ENCODE measurements at regions not wholly inside any gene's neighbourhood (a gene's known extent, or its start where the extent isn't known, plus 50 kb on each side); places are given as distances from the start of the nearest gene placed in this dataset.

- in situ Hi-C loops (cut with MboI; ENCODE audit: low sequenced_read_pairs in 4 of 4) = no loop called here
- intact Hi-C loops (cut with DNase I; ENCODE audit: low total_unique reads) = no loop called here
- DNase-seq (no peak), ATAC-seq (no peak)
- no peaks in the 10 kb centered on the region for H3K4me1 ChIP-seq
- H3K4me3 ChIP-seq = no peak overlapping the region
- no peaks in the 10 kb centered on the region for H3K9me3 ChIP-seq
- no peak for TF ChIP-seq POLR2A (IDR thresholded peaks at IDR 0.05)
- TF ChIP-seq, protein P1, sequence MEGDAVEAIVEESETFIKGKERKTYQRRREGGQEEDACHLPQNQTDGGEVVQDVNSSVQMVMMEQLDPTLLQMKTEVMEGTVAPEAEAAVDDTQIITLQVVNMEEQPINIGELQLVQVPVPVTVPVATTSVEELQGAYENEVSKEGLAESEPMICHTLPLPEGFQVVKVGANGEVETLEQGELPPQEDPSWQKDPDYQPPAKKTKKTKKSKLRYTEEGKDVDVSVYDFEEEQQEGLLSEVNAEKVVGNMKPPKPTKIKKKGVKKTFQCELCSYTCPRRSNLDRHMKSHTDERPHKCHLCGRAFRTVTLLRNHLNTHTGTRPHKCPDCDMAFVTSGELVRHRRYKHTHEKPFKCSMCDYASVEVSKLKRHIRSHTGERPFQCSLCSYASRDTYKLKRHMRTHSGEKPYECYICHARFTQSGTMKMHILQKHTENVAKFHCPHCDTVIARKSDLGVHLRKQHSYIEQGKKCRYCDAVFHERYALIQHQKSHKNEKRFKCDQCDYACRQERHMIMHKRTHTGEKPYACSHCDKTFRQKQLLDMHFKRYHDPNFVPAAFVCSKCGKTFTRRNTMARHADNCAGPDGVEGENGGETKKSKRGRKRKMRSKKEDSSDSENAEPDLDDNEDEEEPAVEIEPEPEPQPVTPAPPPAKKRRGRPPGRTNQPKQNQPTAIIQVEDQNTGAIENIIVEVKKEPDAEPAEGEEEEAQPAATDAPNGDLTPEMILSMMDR (IDR thresholded peaks at IDR 0.05 in 4 of 5, conservative IDR thresholded peaks at IDR 0.05 in 1 of 5) = no peak
- no peaks in the 10 kb centered on the region for H3K36me3 ChIP-seq
- no peak overlapping the region for H3K27ac ChIP-seq
- H3K27me3 ChIP-seq = no peaks in the 10 kb centered on the region
Observed at GRCh38 chr4:173696011-173696410, 166.0 kb upstream of the HAND2 start.

GRCh38 chr4:173685831-173686210 is 155.8 kb upstream of the HAND2 start:
- in situ Hi-C loops (cut with MboI; ENCODE audit: low sequenced_read_pairs in 4 of 4) = no loop called here
- ATAC-seq = no peak

DNA sequence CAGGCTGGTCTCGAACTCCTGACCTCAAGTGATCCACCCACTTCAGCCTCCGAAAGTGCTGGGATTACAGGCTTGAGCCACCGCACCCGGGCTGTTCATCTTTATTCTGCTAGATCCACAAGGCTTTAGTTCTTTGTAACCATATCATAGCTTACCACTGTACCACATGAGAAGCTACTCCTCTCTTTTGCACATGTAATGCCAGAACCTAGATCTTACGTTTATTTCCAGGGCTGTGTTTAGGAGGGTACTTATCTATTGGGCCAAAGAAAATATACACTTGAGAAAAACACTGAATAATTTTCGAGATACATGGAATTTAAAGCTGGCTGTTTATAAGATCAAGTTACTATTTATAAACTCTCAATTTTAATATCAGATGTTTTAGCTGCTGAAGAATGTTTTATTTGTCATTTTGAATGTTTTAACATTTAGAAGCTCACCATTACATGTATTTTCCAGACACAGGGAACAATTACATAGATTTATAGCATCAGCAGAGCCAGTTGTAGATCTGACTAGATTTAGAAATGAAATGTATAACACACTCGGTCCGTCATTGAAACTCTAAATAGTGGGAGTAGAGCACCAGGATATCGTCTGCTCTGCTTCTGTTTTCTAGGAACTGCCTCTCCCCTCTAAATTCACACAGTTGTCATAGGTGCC is 155.3 kb upstream of the HAND2 start:
- no peak for DNase-seq
- in situ Hi-C loops (cut with MboI; ENCODE audit: low sequenced_read_pairs in 4 of 4) (no loop called here), intact Hi-C loops (cut with DNase I; ENCODE audit: low total_unique reads) (no loop called here)
- Histone ChIP-seq H3K27ac (no peak overlapping the region), H3K9me3 (no peaks in the 10 kb centered on the region), H3K4me1 (no peaks in the 10 kb centered on the region), H3K36me3 (no peaks in the 10 kb centered on the region), H3K4me3 (no peak overlapping the region), H3K27me3 (no peaks in the 10 kb centered on the region)
- no peak for ATAC-seq
- TF ChIP-seq, protein P1 (IDR thresholded peaks at IDR 0.05 in 4 of 5, conservative IDR thresholded peaks at IDR 0.05 in 1 of 5) = no peak
- TF ChIP-seq POLR2A (IDR thresholded peaks at IDR 0.05) = no peak

More at GRCh38 chr4:173685831-173686210, 155.8 kb upstream of the HAND2 start:
- no peaks in the 10 kb centered on the region for H3K4me1 ChIP-seq
- intact Hi-C loops (cut with DNase I; ENCODE audit: low total_unique reads) = no loop called here
- H3K9me3 ChIP-seq = no peaks in the 10 kb centered on the region
- no peak for DNase-seq
- no peaks in the 10 kb centered on the region for H3K36me3 ChIP-seq
- no peaks in the 10 kb centered on the region for H3K27me3 ChIP-seq
- H3K27ac ChIP-seq = no peak overlapping the region
- H3K4me3 ChIP-seq = no peak overlapping the region
- TF ChIP-seq, protein P1 (IDR thresholded peaks at IDR 0.05 in 4 of 5, conservative IDR thresholded peaks at IDR 0.05 in 1 of 5) = no peak
- TF ChIP-seq POLR2A (IDR thresholded peaks at IDR 0.05) = no peak

- ATAC-seq (no peak), DNase-seq (no peak)
- intact Hi-C loops (cut with DNase I; ENCODE audit: low total_unique reads) = no loop called here
- TF ChIP-seq, protein P1 (IDR thresholded peaks at IDR 0.05 in 4 of 5, conservative IDR thresholded peaks at IDR 0.05 in 1 of 5) = no peak
- no peak for TF ChIP-seq POLR2A (IDR thresholded peaks at IDR 0.05)
- H3K9me3 ChIP-seq = no peaks in the 10 kb centered on the region
- no peaks in the 10 kb centered on the region for H3K27me3 ChIP-seq
- H3K27ac ChIP-seq = no peak overlapping the region
- H3K4me1 ChIP-seq = no peaks in the 10 kb centered on the region
- in situ Hi-C loops (cut with MboI; ENCODE audit: low sequenced_read_pairs in 4 of 4) = no loop called here
- no peak overlapping the region for H3K4me3 ChIP-seq
- no peaks in the 10 kb centered on the region for H3K36me3 ChIP-seq
Observed at GRCh38 chr4:173684223-173684622, 154.2 kb upstream of the HAND2 start.

DNA sequence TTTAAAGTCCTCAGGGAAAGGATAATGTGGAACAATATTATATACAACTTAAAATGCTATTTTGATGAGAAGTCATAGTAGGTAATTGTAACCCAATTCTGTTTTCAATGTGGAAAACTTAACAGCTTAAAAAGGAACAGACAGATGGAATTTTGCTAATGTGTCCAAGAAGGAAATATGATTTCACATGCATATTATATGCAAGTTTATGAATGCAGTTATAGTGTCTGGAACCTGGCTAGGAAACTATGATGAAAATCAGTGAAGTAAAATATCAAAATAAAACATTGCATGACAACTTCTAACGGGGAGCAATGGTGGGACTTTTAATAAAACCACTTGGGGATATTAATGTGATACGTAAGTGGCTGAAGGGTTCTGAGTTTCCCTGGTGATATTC is 152.6 kb upstream of the HAND2 start:
- in situ Hi-C loops (cut with MboI; ENCODE audit: low sequenced_read_pairs in 4 of 4) = no loop called here
- Histone ChIP-seq H3K9me3 (no peaks in the 10 kb centered on the region), H3K27ac (no peak overlapping the region), H3K36me3 (no peaks in the 10 kb centered on the region), H3K4me1 (no peaks in the 10 kb centered on the region), H3K4me3 (no peak overlapping the region), H3K27me3 (no peaks in the 10 kb centered on the region)
- TF ChIP-seq, protein P1 (IDR thresholded peaks at IDR 0.05 in 4 of 5, conservative IDR thresholded peaks at IDR 0.05 in 1 of 5) = no peak
- no peak for TF ChIP-seq POLR2A (IDR thresholded peaks at IDR 0.05)
- DNase-seq = no peak
- no peak for ATAC-seq
- intact Hi-C loops (cut with DNase I; ENCODE audit: low total_unique reads) = no loop called here
